H1 (cell line): ENCODE measurements at regions not wholly inside any gene's neighbourhood (a gene's known extent, or its start where the extent isn't known, plus 50 kb on each side); places are given as distances from the start of the nearest gene placed in this dataset.

Source experiments
- CTCF ChIA-PET: fragments of 300-600 bp; sonication (Branson Sonifier 250); formaldehyde crosslinking; loops from one replicate; lab custom pipeline; 2021; ENCODE audit not compliant: partially characterized antibody; lab: Charles Lee
- POLR2A ChIA-PET: fragments of 300-600 bp; sonication (Branson Sonifier 250); formaldehyde crosslinking; loops from one replicate; lab custom pipeline; 2021; ENCODE audit warnings: inconsistent platforms; ENCODE audit not compliant: partially characterized antibody; lab: Charles Lee
- DNase-seq, 2 experiments: peaks; one replicate each; pipeline versions ENCODE4 v3.0.0 to v3.0.0-alpha.2; 2010 to 2022; ENCODE audit warnings: low spot score in 2 of 2, low read depth in 1 of 2, mixed read lengths in 1 of 2
- FAIRE-seq: peaks from 2 replicates; lab custom pipeline; 2011; peaks lifted over from hg19 to GRCh38; lab: Jason Lieb, UNC
- H2AFZ ChIP-seq: 2 replicates; pipeline ENCODE4 v1.8.1; 2012; ENCODE audit warnings: low read length, inconsistent platforms
- H2AK5ac ChIP-seq: 2 replicates; pipeline ENCODE4 v1.6.1; 2013; ENCODE audit warnings: low read depth, low read length
- H2BK120ac ChIP-seq: replicated peaks from 2 replicates; pipeline ENCODE3; 2013; ENCODE audit warnings: low read depth, low read length, inconsistent platforms
- H2BK12ac ChIP-seq: 2 replicates; pipeline ENCODE4 v1.6.1; 2013; ENCODE audit warnings: low read depth, low read length
- H2BK15ac ChIP-seq: 2 replicates; pipeline ENCODE4 v1.6.1; 2013; ENCODE audit warnings: low read length
- H2BK20ac ChIP-seq: 2 replicates; pipeline ENCODE4 v1.6.1; 2013; ENCODE audit warnings: low read length
- H2BK5ac ChIP-seq: 2 replicates; pipeline ENCODE4 v1.6.1; 2013; ENCODE audit warnings: low read depth, low read length
- H3K14ac ChIP-seq: 2 replicates; pipeline ENCODE4 v1.6.1; 2013; ENCODE audit warnings: inconsistent platforms; ENCODE audit not compliant: insufficient read length
- H3K18ac ChIP-seq: 2 replicates; pipeline ENCODE4 v1.6.1; 2013; ENCODE audit warnings: low read length; ENCODE audit errors: extremely low read depth
- H3K23ac ChIP-seq: 2 replicates; pipeline ENCODE4 v1.6.1; 2013; ENCODE audit warnings: inconsistent platforms; ENCODE audit not compliant: insufficient read length
- H3K23me2 ChIP-seq: 2 replicates; pipeline ENCODE4 v1.6.1; 2013; ENCODE audit warnings: low read depth, low read length
- H3K27ac ChIP-seq: 2 replicates; pipeline ENCODE4 v1.6.1; 2011; ENCODE audit warnings: low read depth, low read length, inconsistent platforms
- H3K27me3 ChIP-seq, 4 experiments: replicated peaks in 1 of 4; 1 replicate in 1 of 4; 2 replicates in 3 of 4; pipeline versions ENCODE4 v1.6.1 to v1.8.1; 2011 to 2013; ENCODE audit warnings: low read length in 3 of 4, mild to moderate bottlenecking in 3 of 4, inconsistent platforms in 2 of 4, mixed read lengths in 2 of 4, moderate library complexity in 1 of 4; ENCODE audit not compliant: control insufficient read depth in 3 of 4, insufficient read depth in 3 of 4; ENCODE audit errors: extremely low read depth in 1 of 4
- H3K36me3 ChIP-seq, 4 experiments: 2 replicates each; pipeline versions ENCODE4 v1.6.1 to v1.8.1; 2011 to 2013; ENCODE audit warnings: mild to moderate bottlenecking in 4 of 4, low read length in 3 of 4, moderate library complexity in 2 of 4, control low read depth in 1 of 4, inconsistent platforms in 1 of 4; ENCODE audit not compliant: insufficient read depth in 4 of 4, control insufficient read depth in 2 of 4
- H3K4ac ChIP-seq: replicated peaks from 2 replicates; pipeline ENCODE3; 2013; ENCODE audit warnings: low read length, low read depth, mixed read lengths, inconsistent platforms; ENCODE audit not compliant: insufficient read length
- H3K4me1 ChIP-seq, 4 experiments: replicated peaks in 1 of 4; 1 replicate in 1 of 4; 2 replicates in 3 of 4; pipeline versions ENCODE4 v1.6.1 to v1.8.1; 2011 to 2013; ENCODE audit warnings: low read length in 3 of 4, inconsistent platforms in 2 of 4, mixed read lengths in 1 of 4; ENCODE audit not compliant: insufficient read depth in 4 of 4, control insufficient read depth in 3 of 4
- H3K4me2 ChIP-seq, 2 experiments: 2 replicates each; pipeline versions ENCODE4 v1.6.1 to v1.8.1; 2011 to 2013; ENCODE audit warnings: low read depth in 2 of 2, low read length in 2 of 2, control low read depth in 1 of 2, inconsistent platforms in 1 of 2, mild to moderate bottlenecking in 1 of 2; ENCODE audit not compliant: insufficient read depth in 1 of 2
- H3K4me3 ChIP-seq, 4 experiments: fragments of 200-600, 300-600 bp in 1 of 4; sonication (generic), shearing (Covaris generic), sonication (Bioruptor Twin) in 1 of 4; 2 replicates each; pipeline versions ENCODE4 v1.5.1 to v1.8.1; 2011 to 2016; ENCODE audit warnings: low read length in 4 of 4, low read depth in 3 of 4, control low read depth in 2 of 4, inconsistent platforms in 2 of 4, mild to moderate bottlenecking in 2 of 4, mixed read lengths in 1 of 4, moderate library complexity in 1 of 4; ENCODE audit not compliant: insufficient read depth in 2 of 4; ENCODE audit errors: extremely low read depth in 1 of 4
- H3K56ac ChIP-seq: replicated peaks from 2 replicates; pipeline ENCODE3; 2013; ENCODE audit warnings: low read depth, mild to moderate bottlenecking, mixed read lengths, low read length, inconsistent platforms; ENCODE audit not compliant: insufficient read length
- H3K79me1 ChIP-seq: 2 replicates; pipeline ENCODE4 v1.6.1; 2013; ENCODE audit warnings: low read depth, low read length, control low read depth
- H3K79me2 ChIP-seq, 2 experiments: 2 replicates each; pipeline versions ENCODE4 v1.6.1 to v1.8.1; 2012 to 2013; ENCODE audit warnings: low read length in 2 of 2, mild to moderate bottlenecking in 2 of 2, inconsistent platforms in 1 of 2; ENCODE audit not compliant: insufficient read depth in 2 of 2, control insufficient read depth in 1 of 2
- H3K9ac ChIP-seq, 4 experiments: replicated peaks in 1 of 4; 1 replicate in 1 of 4; 2 replicates in 3 of 4; pipeline versions ENCODE4 v1.6.1 to v1.8.1; 2011 to 2013; ENCODE audit warnings: low read depth in 3 of 4, low read length in 3 of 4, control low read depth in 2 of 4, mild to moderate bottlenecking in 2 of 4, moderate library complexity in 2 of 4, inconsistent platforms in 1 of 4; ENCODE audit errors: extremely low read depth in 1 of 4
- H3K9me3 ChIP-seq, 2 experiments: 2 replicates each; pipeline versions ENCODE4 v1.6.1 to v1.8.1; 2012 to 2013; ENCODE audit warnings: mild to moderate bottlenecking in 2 of 2, moderate library complexity in 2 of 2, control low read depth in 1 of 2, inconsistent platforms in 1 of 2, low read depth in 1 of 2, low read length in 1 of 2, mixed read lengths in 1 of 2; ENCODE audit not compliant: insufficient read depth in 2 of 2
- H4K20me1 ChIP-seq, 2 experiments: replicated peaks in 1 of 2; 2 replicates each; pipeline versions ENCODE3 to v1.8.1; 2011 to 2013; ENCODE audit warnings: inconsistent platforms in 2 of 2, low read length in 2 of 2, mild to moderate bottlenecking in 1 of 2; ENCODE audit not compliant: insufficient read depth in 2 of 2, control insufficient read depth in 1 of 2
- H4K5ac ChIP-seq: 2 replicates; pipeline ENCODE4 v1.6.1; 2013; ENCODE audit warnings: low read length, low read depth, mixed read lengths, inconsistent platforms; ENCODE audit not compliant: insufficient read length
- H4K8ac ChIP-seq: 2 replicates; pipeline ENCODE4 v1.8.0; 2013; ENCODE audit warnings: mild to moderate bottlenecking, moderate library complexity, low read length, inconsistent platforms; ENCODE audit not compliant: insufficient read depth; ENCODE audit errors: extremely low read depth
- H4K91ac ChIP-seq: replicated peaks from 2 replicates; pipeline ENCODE3; 2013; ENCODE audit warnings: low read length, mixed read lengths, inconsistent platforms; ENCODE audit not compliant: insufficient read length
- BCL11A ChIP-seq, 2 experiments: IDR thresholded peaks; one replicate each; pipeline ENCODE4 v1.6.1; 2011; ENCODE audit warnings: low read depth in 2 of 2, low read length in 2 of 2, mild to moderate bottlenecking in 2 of 2
- CTBP2 ChIP-seq: IDR thresholded peaks from 2 replicates; pipeline ENCODE4 v1.7.0; 2011; ENCODE audit warnings: borderline replicate concordance, mild to moderate bottlenecking, moderate library complexity, mixed read lengths, low read length; ENCODE audit not compliant: insufficient read depth, insufficient read length
- EZH2 ChIP-seq: fragments of 200-600 bp; sonication (generic); IDR thresholded peaks from 2 replicates; pipeline ENCODE4 v1.7.1; 2012; ENCODE audit warnings: low read depth, mild to moderate bottlenecking, moderate library complexity, low read length, inconsistent platforms; ENCODE audit not compliant: severe bottlenecking
- GABPA ChIP-seq: IDR thresholded peaks from 2 replicates; pipeline ENCODE4 v1.6.1; 2011; ENCODE audit warnings: mild to moderate bottlenecking, low read length, moderate library complexity, borderline replicate concordance; ENCODE audit not compliant: insufficient read depth
- JUND ChIP-seq: IDR thresholded peaks from 2 replicates; pipeline ENCODE4 v1.6.1; 2011; ENCODE audit warnings: mild to moderate bottlenecking, improper control_type of control experiment, low read length
- SIN3A ChIP-seq, 2 experiments: IDR thresholded peaks in 1 of 2; conservative IDR thresholded peaks in 1 of 2; 2 replicates each; pipeline ENCODE4 v1.6.1; 2011 to 2012; ENCODE audit warnings: low read length in 2 of 2, improper control_type of control experiment in 1 of 2, low read depth in 1 of 2, mild to moderate bottlenecking in 1 of 2
- SP2 ChIP-seq: IDR thresholded peaks from 2 replicates; pipeline ENCODE4 v1.6.1; 2012; ENCODE audit warnings: mild to moderate bottlenecking, low read length, inconsistent platforms
- SRF ChIP-seq: IDR thresholded peaks from 2 replicates; pipeline ENCODE4 v1.6.1; 2011; ENCODE audit warnings: mild to moderate bottlenecking, low read depth, low read length, moderate library complexity
- SUZ12 ChIP-seq: fragments of 200-600 bp; sonication (generic); IDR thresholded peaks from 2 replicates; pipeline ENCODE4 v1.6.1; 2012; ENCODE audit warnings: mild to moderate bottlenecking, inconsistent platforms, low read length, moderate library complexity, mixed read lengths
- TAF7 ChIP-seq: optimal IDR thresholded peaks from 2 replicates; pipeline ENCODE3; 2011; ENCODE audit warnings: low read depth, mild to moderate bottlenecking, inconsistent platforms, low read length, moderate library complexity, borderline replicate concordance
- ZNF274 ChIP-seq: IDR thresholded peaks from 2 replicates; pipeline ENCODE4 v1.7.0; 2012; ENCODE audit warnings: low read length, borderline replicate concordance; ENCODE audit errors: extremely low read depth
- WGBS, 2 experiments: shearing (Covaris generic) in 1 of 2; methylation state at CpG; one replicate each; pipeline versions ENCODE4 v1.1.6 to v1.1.7; 2013 to 2015; ENCODE audit warnings: low lambda C conversion rate in 2 of 2, mixed read lengths in 2 of 2, inconsistent platforms in 1 of 2, low coverage in 1 of 2, missing lambda C conversion rate in 1 of 2; ENCODE audit not compliant: insufficient replicate concordance in 2 of 2, insufficient coverage in 1 of 2, insufficient read length in 1 of 2; ENCODE audit errors: extremely low coverage in 1 of 2, missing lambda C conversion rate in 1 of 2; 5-methylcytosine and 5-hydroxymethylcytosine counted together

- no peak overlapping the region; the same call in 1 of the 2 replicates for H4K8ac ChIP-seq
- no peaks in the 10 kb centered on the region for H3K79me1 ChIP-seq
- H2AK5ac ChIP-seq, result no peak overlapping the region
- POLR2A ChIA-PET, result no interaction called here
- H2BK15ac ChIP-seq, result no peak overlapping the region
- H3K27ac ChIP-seq, result no peak overlapping the region
- no peak overlapping the region for H3K4me3 ChIP-seq
- no peak overlapping the region for H3K23ac ChIP-seq
- H4K91ac ChIP-seq, result no peak overlapping the region
- no peaks in the 10 kb centered on the region for H3K79me2 ChIP-seq
- no peak overlapping the region for H3K56ac ChIP-seq
- no peak for TF ChIP-seq EZH2
- no peak for TF ChIP-seq TAF7
- no peak for TF ChIP-seq BCL11A (IDR thresholded peaks at IDR 0.05; ENCODE audit: low read depth in 2 of 2, low read length in 2 of 2)
- no peak for TF ChIP-seq ZNF274
- no peak for TF ChIP-seq JUND
- TF ChIP-seq SRF, result no peak
- TF ChIP-seq CTBP2, result no peak
- TF ChIP-seq SUZ12, result no peak
- TF ChIP-seq GABPA, result no peak
- TF ChIP-seq SIN3A (conservative IDR thresholded peaks at IDR 0.05 in 1 of 2, IDR thresholded peaks at IDR 0.05 in 1 of 2; ENCODE audit: low read depth in 1 of 2, low read length in 2 of 2), result no peak
- no peak for TF ChIP-seq SP2
- TF ChIP-seq, all 59 proteins: peak for 0
- FAIRE-seq, result no peak
- no peak overlapping the region for H2BK120ac ChIP-seq
- no peak overlapping the region for H3K14ac ChIP-seq
- H3K23me2 ChIP-seq, result no peaks in the 10 kb centered on the region
- no peak overlapping the region for H3K18ac ChIP-seq
- no peaks in the 10 kb centered on the region for H3K4me1 ChIP-seq
- no peak overlapping the region for H4K5ac ChIP-seq
- no peak overlapping the region for H3K4me2 ChIP-seq
- H2BK12ac ChIP-seq, result no peak overlapping the region
- H2BK5ac ChIP-seq, result no peak overlapping the region
- H3K9me3 ChIP-seq, result 0 out of 4 replicates have a peak, but pooled peaks cover 0 to 3% of the 10 kb centered on the region in 2 experiments
- CTCF ChIA-PET, result interaction anchor here (0.8 to 5.1 kb wide), 25 partner anchors 8 to 379 kb away, joined by 3 to 28 read pairs (median 5); no protein-coding TSS in a partner anchor
- H4K20me1 ChIP-seq, result peaks cover 0 to 1% of the 10 kb centered on the region in 2 experiments
- no peak for DNase-seq
- no peak overlapping the region for H2AFZ ChIP-seq
- WGBS, 2 experiments, result 94% methylated on average over 4 of the region's 4 CpGs; no CpG with 5 or more reads in 1 of the 2 experiments
- H3K4ac ChIP-seq, result no peak overlapping the region
- H3K9ac ChIP-seq, result no peak overlapping the region
- H3K27me3 ChIP-seq, result no peaks in the 10 kb centered on the region
- H3K36me3 ChIP-seq, result no peaks in the 10 kb centered on the region
- H2BK20ac ChIP-seq, result no peak overlapping the region
Measured at GRCh38 chr16:27691721-27692120, 141.8 kb downstream of the KATNIP start.
